Adipose tissue (tissue), 3 donors: ENCODE measurements at regions not wholly inside any gene's neighbourhood (a gene's known extent, or its start where the extent isn't known, plus 50 kb on each side); places are given as distances from the start of the nearest gene placed in this dataset.
"Not testable (repeated sequence)": the region's sequence is repeated elsewhere in the genome, so short reads cannot be mapped to it uniquely, and the experiment has no call there.

Experiments used
- H3K27ac ChIP-seq: one replicate; pipeline ENCODE4 v1.5.1; 2013; ENCODE audit warnings: low read depth, low read length
- WGBS, 3 donors: extraction: QIAGEN DNeasy Blood & Tissue Kit; methylation state at CpG; one replicate each; pipeline ENCODE4 v1.1.7; 2013; 5-methylcytosine and 5-hydroxymethylcytosine counted together
- donor health status: healthy with polysubstance abuse.
- donor health status: Bipolar disorder and iron deficiency.
- donor health status: healthy.

DNA sequence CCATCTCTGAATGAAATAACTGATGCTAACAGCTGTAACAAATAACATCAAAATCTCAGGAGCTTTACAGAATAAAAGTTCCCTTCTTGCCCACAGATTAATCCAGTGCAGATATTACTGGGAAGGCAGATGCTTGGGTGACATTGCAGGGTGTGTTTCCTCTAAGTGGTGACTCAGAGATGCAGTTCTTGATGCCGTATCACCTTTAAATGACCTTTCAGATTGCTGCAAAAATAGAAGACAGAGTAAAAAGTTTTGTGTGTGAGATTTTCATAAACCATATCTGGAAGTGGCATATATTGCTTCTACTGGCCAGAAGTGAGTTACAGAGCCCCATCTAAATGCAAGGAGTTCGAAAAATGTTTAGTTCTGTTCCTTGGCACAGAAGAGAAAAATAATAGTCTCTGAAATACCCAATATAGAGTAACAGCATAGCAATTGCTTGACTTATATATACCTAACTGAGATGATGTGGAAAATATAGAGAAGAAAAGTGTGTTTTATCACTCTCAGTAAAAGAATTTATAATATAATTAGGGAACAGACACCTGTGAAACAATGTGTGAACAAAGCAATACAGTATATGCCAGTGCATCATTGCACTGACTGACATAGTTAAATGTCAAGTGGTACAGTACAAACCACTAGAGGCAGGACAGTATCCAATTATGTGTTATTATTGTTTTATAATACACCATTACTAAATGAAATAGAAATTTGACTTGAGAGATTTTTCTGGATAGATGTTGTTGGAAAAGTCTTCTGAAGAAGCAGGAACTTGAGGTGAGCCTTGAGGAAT lies 430.7 kb upstream of the CBLB start:
- H3K27ac ChIP-seq, result no peak overlapping the region
- WGBS, 3 donors, result 38 to 70% (median 51%) methylated on average over 2 of the region's 2 CpGs

DNA sequence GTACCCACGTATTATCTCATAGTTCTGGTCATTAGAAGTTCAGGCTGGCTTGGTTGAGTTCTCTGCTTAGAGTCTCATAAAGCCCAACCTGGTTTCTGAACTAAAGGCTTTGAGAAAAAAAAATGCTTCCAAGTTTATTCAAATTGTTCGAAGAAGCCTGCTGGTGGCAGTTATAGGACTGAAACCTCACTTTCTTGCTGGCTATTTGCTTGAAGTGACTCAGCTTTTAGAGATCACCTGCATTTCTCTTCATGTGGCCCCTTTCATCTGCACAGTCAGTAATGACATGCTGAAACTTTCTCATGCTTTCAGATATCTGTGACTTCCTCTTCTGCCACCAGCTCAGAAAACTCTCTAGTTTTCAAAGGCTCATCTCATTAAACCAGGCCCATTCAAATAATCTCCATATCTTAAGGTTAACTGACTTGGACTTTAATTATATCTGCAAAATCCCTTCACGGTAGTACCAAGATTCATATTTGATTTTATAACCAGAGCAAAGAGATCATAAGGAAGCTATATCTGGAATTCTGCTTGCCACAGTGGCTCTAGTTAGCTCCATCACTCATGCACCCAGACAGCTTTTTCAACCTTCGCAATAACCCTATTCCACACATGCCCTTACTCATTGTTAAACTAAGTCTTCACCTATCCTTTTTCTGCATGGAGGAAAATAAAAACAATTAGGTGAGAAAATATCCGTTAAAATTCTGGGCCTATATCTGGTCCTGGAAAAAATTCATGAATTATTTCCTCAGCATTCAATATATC lies 433.8 kb upstream of the CBLB start:
- no peak overlapping the region for H3K27ac ChIP-seq
- 67 to 77% (median 71%) methylated on average over 5 of the region's 5 CpGs for WGBS, 3 donors

DNA sequence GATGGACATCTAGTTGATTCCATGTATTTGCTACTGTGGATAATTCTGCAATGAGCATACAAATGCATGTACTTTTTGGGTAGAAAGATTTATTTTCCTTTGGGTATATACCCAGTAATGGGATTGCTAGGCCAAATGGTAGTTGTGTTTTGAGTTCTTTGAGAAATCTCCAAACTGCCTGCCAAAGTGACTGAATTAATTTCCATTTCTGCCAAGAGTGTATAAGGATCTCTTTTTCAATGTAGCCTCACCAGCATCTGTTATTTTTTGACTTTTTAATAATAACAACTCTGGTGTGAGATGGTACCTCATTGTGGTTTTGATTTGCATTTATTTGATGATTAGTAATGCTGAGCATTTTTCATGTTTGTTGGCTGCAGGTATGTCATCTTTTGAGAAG lies 435.0 kb upstream of the CBLB start:
- no peak overlapping the region for H3K27ac ChIP-seq

DNA sequence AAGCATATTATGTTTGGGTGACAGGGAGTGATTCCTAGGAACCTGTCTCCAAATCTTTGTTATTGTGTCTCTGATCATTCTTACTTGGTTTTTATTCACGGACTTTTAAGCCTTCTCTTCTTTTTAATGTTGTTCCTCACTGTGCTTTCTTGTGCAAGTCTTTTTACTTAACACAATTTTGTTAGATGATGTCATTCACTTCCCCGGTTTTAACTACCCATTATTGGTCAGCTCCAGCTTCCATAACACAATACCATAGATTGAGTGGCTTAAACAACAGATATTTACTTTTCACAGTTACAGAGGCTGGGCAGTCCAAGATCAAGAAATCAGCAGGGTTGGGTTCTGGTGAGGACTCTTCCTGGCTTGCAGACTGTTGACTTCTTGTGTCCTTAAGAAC lies 436.3 kb upstream of the CBLB start:
- WGBS, 3 donors, result 67 to 91% (median 80%) methylated on average over 2 of the region's 2 CpGs
- H3K27ac ChIP-seq, result no peak overlapping the region

DNA sequence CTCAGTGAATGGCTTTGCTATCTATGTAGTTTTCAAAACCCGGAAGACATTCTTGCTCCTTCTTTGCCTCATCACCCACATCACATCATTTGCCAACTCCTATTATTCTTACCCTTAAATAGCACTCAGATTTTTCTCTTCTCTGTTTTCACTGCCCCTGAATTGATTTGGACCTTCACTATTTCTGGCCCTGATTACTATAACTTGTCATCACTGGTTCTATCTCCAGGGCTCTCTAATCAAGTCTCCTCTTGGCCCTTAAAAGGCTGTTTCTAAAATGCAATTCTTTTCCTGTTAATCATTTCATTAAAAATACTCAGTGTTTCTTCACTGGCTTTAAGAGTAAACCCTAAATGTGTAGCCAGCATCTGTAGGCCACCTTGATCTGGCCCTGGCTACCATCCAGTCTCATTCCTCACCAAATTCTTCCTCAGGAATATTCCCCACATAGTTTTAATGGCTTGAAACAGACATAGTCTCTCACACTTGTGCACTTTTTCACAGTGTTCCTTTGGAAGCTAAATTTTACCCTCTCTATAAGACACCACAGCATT lies 437.1 kb upstream of the CBLB start:
- 75 to 85% (median 82%) methylated on average over 1 of the region's 1 CpG for WGBS, 3 donors
- no peak overlapping the region for H3K27ac ChIP-seq

DNA sequence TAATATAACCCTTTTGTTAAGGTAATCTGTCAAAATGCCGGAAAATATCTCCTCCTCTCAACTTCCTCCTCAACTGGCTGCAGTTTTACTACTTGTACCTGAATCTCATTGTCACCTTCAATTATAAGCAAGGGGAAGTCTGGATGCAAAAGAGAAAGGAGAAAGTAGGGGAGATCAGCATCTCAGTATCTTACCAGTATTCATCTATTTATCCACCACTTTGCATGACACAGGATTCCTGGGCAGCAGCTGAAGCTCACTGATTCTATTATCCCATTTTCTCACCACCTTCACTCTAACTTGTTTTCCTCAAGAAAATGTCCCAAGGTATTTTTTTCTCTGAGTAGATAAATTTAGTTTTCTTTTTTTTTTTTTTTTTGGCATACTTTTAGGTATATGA lies 440.5 kb upstream of the CBLB start:
- 79 to 97% (median 94%) methylated on average over 1 of the region's 1 CpG for WGBS, 3 donors

DNA sequence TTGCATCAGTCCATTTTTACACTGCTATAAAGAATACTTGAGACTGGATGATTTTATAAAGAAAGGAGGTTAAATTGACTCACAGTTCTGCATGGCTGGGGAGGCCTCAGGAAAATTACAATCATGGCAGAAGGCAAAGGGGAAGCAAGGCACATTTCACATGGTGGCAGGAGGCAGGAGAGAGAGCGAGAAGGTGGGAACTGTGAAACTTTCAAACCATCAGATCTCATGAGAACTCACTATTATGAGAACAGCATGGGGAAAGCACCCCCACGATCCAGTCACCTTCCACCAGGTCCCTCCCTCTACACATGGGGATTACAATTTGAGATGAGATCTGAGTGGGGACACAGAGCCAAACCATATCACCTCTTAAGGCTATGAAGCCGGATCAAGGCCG lies 441.0 kb upstream of the CBLB start:
- H3K27ac ChIP-seq, result not testable (repeated sequence)
- WGBS, 3 donors, result 69 to 94% (median 89%) methylated on average over 4 of the region's 4 CpGs

More for the DNA sequence above, 440.5 kb upstream of the CBLB start:
- H3K27ac ChIP-seq, result no peak overlapping the region

DNA sequence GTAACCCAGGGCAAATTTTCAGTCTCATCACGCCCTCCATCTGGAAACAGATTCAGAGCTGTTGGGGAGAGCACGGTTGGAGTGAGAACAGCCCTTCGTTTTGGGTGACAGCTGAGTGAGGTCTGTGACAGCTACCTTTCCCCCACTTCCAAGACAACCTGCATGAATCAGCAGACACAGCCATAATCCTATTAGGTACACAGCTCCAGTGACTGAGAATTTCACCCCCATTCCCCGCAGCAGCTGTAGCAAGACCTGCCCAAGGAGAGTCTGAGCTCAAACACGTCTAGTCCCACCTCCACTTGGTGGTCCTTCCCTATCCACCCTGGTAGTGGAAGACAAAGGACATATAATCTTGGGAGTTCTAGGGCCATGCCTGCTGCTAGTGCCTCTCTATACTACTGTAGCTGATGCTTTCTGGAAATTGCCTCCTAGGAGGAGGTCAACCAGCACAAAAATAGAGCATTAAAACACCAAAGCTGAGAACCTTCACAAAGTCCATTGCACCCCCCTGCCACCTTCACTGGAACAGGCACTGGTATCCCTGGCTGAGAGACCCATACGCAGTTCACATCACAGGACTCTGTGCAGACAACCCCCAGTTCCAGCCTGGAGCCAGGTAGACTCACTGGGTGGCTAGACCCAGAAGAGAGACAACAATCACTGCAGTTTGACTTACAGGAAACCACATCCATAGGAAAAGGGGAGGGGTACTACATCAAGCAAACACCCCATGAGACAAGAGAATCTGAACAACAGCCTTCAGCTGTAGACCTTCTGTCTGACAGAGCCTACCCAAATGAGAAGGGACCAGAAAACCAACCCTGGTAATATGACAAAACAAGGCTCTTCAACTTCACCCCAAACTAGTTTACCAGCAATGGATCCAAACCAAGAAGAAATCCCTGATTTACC lies 448.6 kb upstream of the CBLB start:
- 66 to 95% (median 91%) methylated on average over 6 of the region's 6 CpGs for WGBS, 3 donors
- H3K27ac ChIP-seq, result no peak overlapping the region

DNA sequence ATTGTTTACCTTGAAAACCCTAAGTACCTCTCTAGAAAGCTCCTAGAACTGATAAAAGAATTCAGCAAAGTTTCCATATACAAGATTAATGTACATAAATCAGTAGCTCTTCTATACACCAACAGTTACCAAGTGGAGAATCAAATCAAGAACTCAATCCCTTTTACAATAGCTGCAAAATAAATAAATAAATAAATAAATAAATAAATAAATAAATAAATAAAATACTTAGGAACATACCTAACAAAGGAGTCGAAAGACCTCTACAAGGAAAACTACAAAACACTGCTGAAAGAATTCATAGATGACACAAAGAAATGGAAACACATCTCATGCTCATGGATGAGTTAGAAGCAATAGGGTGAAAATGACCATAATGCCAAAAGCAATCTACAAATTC lies 452.6 kb upstream of the CBLB start:
- not testable (repeated sequence) for H3K27ac ChIP-seq
- 62 to 80% (median 79%) methylated on average over 1 of the region's 1 CpG for WGBS, 3 donors

DNA sequence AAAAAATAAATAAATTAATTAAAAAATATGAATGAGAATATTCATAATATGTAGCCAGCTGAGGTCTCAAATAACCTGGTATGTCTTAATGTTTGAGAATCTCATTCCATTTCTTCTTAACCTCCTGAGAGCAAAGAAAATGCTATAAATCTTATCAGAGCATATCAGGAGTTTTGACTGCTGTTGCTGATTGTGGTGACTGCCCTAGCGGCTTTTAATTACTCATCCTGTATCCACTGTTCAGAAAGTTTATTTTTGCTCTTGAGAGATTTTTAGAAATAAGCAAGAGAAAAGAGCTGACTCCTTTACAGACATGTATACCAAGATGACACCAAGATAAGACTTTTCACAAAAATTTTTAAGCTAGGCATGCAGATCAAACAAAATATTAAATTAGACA lies 454.8 kb upstream of the CBLB start:
- H3K27ac ChIP-seq, result no peak overlapping the region
- WGBS, 3 donors, result 72 to 92% (median 82%) methylated on average over 1 of the region's 1 CpG

DNA sequence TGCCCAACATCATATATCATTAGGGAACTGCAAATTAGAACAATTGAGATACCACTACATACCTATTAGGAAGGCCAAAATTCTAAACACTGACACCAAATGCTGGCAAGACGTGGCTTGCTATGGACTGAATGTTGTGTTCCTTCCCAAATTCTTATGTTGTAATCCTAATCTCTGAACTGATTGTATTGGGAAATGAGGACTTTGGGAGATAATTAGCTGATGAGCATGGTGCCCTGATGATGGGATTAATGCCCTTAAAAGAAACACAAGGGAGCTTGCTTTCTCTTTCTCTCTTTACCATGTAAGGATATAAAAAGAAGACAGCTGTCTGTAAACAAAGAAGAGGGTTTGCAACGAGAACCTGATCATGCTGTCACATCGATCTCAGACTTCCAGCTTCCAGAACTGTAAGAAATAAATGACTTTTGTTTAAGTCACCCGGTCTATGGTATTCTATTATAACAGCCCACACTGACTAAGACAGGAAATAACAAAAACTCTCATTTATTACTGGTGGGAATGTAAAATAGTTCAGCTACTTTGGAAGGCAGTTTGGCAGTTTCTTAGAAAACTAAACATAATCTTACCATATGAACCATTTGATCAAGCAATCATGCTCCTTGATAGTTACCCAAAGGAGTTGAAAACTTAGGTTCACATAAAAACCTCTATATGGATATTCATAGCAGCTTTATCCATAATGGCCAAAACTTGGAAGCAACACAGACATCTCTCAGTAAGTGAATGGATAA lies 458.3 kb upstream of the CBLB start:
- H3K27ac ChIP-seq, result no peak overlapping the region
- WGBS, 3 donors, result 44 to 66% (median 62%) methylated on average over 4 of the region's 4 CpGs

DNA sequence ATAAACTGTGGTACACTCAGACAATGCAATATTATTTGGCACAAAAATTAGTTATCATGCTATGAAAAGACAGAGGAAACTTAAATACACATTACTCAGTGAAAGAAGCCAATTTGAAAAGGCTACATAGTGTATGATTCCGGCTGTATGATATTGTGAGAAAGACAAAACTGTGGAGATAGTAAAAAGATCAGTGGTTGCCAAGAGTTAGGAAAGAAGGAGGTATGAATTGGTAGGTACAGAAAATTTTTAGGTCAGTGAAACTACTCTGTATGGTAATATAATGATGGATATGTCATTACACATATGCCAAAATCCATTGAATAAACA lies 458.8 kb upstream of the CBLB start:
- H3K27ac ChIP-seq, result no peak overlapping the region
- 78 to 96% (median 90%) methylated on average over 1 of the region's 1 CpG for WGBS, 3 donors

DNA sequence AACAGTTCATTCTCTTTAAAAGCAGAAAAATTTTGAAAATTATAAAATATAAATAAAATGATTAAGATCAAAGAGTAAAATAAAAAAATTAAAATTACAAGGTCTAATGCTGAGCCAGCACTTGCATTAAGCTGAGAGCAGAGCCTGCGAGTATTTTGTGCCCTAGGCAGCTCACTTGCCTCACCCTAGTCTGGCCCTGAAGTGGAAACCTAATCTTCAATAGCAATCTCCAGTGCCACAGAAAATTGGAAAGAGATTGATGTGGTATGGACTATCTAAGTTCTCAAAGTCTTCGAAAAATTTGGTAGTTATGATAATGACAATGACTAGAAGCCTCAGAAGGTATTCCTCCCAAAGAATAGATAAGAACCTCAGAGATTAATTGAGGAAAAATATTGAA lies 459.4 kb upstream of the CBLB start:
- WGBS, 3 donors, result 74 to 99% (median 90%) methylated on average over 2 of the region's 2 CpGs
- H3K27ac ChIP-seq, result no peak overlapping the region

DNA sequence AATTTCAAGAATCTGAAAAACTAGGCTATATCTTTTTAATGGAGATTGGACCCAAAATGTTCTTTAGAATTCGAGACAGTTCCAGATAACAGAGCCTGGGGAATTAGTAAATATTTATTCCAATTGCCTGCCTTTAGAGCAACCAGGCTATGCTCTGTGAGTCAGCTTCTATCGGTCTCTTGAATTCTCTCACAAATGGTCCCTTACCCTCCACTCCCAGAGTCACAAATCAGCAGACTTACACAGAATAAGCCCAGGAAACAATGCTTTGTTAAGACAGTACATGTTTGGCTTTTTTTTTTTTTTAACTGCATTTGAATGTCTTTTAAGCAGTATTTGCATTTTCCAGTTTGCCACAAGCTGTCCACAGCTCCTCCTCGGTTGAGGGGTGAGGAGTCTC lies 460.7 kb upstream of the CBLB start:
- 44 to 76% (median 63%) methylated on average over 3 of the region's 3 CpGs for WGBS, 3 donors
- H3K27ac ChIP-seq, result no peak overlapping the region

DNA sequence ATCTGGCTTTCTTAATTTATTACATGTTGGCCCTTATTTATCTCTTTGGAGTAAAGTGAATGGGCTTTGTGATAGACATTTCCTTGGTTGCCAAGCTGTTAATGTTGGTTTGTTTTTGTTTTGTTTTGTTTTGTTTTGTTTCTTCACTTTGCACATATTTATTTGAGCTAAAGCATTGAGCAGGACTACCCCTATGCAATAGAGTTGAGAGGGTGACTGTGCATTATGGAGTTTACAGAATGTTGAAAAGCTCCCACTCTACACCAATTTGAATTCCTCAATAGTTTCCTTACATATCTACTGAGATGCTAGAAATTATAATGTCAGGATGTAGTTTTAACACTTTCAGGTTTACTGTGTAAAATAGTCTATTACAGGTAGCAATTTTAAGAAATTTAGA lies 462.8 kb upstream of the CBLB start:
- H3K27ac ChIP-seq, result no peak overlapping the region

DNA sequence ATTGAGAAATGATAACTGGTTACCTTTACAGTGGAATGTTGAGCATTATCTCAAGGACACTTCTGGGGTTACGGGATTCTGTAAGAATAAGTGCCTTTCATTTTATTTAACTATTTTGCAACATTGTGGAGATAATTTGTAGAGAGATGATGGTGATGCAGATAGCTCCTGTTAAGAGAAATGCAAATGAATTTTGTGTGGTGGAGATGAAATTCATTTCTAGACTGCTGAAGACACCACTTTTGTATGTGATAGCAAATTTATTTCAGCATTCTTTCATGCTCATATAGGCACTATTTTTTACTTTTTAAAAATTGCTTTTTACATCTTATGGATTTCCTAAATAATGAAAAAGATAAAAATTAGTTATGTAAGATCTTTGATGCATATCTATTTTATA lies 463.3 kb upstream of the CBLB start:
- H3K27ac ChIP-seq, result no peak overlapping the region
- WGBS, 3 donors, result 56 to 98% (median 96%) methylated on average over 1 of the region's 1 CpG

DNA sequence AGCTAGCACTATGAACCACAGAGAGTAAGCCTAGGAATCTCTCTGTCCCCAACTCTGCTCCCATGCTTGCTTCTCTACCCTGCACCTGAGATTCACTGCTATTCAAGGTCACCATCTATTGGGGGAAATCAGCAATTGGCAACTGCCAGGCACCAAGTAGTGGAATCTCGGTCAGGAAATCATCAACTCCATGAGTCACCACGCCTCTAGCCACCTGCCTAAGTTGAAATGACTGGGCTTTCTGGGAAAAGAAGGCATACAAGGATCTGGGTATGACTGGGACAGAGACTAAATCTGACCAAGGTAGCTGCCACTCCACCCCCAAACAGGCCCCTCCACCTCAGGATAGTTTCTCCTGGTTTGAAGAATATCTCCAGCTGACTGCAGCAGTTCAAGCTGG lies 464.1 kb upstream of the CBLB start:
- 85 to 95% (median 92%) methylated on average over 2 of the region's 2 CpGs for WGBS, 3 donors
- no peak overlapping the region for H3K27ac ChIP-seq

DNA sequence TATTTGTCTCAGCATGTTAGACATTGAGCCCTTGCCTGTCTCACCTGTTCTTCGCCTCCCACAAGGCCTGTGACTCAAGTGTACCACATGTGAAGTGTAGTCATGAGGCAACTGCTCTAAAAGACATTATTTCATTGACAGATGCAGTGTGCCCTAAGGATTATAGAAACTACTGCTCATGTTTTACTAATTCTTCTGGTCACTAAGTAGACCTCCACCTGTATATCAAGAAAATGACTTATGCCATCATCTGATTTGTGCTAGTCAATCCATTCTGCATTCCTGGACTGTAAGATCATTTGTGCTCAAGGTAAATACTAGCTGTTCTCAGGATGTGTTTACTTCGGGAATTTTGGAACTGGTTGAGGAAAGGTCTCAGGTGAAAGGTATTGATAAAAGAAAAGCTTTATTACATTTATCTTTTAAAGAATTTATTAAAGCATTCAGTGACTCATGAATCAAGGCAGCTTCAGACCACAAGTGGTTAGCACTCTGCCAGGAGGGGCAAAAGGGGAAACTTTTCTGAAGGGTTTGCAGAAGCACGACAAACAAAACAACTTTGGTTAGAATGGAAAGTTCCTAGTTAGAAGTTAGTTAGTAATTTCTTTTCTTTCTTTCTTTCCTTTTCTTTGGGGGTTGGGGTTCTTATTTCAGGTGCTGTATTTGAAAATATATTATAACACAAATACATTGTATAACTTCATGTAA lies 465.3 kb upstream of the CBLB start:
- WGBS, 3 donors, result 48 to 64% (median 64%) methylated on average over 3 of the region's 3 CpGs
- no peak overlapping the region for H3K27ac ChIP-seq
